ENCODE measurements at regions not wholly inside any gene's neighbourhood (a gene's known extent, or its start where the extent isn't known, plus 50 kb on each side); places are given as distances from the start of the nearest gene placed in this dataset.
"Not testable (repeated sequence)": the region's sequence is repeated elsewhere in the genome, so short reads cannot be mapped to it uniquely, and the experiment has no call there.

DNA sequence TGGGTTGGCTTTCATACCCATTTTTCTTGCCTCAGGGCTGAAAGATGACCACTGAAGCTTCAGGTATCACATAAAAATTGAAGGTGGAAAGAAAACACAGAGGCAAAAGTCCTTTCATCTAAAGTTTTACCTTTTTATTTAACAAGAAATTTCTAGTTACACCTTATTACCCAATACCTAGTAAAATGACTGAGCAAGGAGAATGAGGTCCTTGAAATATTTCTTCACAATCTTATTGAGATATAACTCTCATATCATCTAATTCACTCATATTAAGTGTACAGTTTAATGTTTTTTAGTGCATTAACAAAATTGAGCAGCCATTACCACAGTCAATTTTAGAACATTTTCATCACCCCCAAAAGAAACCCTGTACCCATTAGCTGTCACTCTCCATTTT is 112.9 kb upstream of the ADTRP start:
- DNase-seq (ENCODE audit: low read depth in 4 of 4, low spot score in 3 of 4), result no peak

DNA sequence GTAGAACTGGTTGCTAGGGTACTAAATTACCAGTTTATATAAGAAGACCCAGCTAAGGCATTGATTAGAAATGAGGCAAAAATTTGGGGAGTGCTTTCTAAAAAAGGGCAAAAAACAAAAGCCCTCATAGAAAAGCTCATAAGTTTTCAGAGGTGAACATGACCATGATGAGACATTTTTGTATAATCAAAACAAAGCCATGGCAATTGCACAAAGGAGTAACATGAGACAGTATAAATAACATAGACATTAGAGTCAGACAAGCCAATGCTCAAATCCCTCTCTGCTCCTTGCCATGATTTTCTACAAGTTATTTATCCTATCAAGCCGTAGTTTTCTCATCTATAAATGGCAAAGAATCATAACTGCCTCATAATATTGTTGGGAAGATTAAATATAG is 112.2 kb upstream of the ADTRP start:
- DNase-seq (ENCODE audit: low read depth in 4 of 4, low spot score in 3 of 4), result no peak

DNA sequence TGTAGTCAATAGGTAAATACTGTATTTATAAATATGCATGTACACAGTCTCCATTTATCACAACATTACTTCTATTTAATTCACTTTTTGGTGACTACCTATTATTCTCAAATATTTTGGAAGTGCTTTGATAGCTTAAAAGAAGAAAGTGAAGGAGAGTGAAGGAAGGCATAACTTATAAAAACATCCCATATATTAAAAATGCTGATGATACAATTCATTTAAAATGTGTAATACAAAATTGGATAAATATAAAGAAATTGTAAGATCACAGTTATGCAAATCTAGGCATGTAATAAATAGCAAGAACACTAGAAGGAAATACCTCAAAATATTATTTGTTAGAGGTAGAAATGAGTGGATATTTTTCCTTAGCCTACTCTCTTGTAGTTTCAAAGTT is 111.6 kb upstream of the ADTRP start:
- no peak for DNase-seq (ENCODE audit: low read depth in 4 of 4, low spot score in 3 of 4)

DNA sequence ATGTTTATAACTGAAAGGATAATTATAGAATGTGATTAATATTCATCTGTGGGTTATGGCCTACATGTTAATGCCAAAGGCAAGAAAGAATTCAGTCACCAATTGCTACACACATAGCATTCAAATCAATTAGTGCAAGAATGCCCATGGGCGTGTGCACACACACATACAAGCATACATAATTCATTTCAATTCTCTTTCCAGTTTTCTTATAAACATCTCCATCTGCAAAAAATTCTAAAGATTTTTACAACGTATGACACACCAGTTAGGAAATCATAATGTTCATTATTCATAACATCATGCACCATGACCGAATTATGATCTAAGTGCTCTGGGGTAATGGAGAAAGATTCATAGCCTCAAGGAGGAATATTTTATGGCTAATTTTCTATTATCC is 111.0 kb upstream of the ADTRP start:
- no peak for DNase-seq (ENCODE audit: low read depth in 4 of 4, low spot score in 3 of 4)

GRCh38 chr6:11888727-11889126 is 110.1 kb upstream of the ADTRP start:
- no peak for DNase-seq (ENCODE audit: low read depth in 4 of 4, low spot score in 3 of 4)

GRCh38 chr6:11885159-11885558 is 106.6 kb upstream of the ADTRP start:
- DNase-seq (ENCODE audit: low read depth in 4 of 4, low spot score in 3 of 4), result no peak

GRCh38 chr6:11883471-11883870 is 104.9 kb upstream of the ADTRP start:
- not testable (repeated sequence) for DNase-seq (ENCODE audit: low read depth in 4 of 4, low spot score in 3 of 4)

- DNase-seq (ENCODE audit: low read depth in 4 of 4, low spot score in 3 of 4), result not testable (repeated sequence)
Observed at GRCh38 chr6:11880156-11880555, 101.6 kb upstream of the ADTRP start.

DNA sequence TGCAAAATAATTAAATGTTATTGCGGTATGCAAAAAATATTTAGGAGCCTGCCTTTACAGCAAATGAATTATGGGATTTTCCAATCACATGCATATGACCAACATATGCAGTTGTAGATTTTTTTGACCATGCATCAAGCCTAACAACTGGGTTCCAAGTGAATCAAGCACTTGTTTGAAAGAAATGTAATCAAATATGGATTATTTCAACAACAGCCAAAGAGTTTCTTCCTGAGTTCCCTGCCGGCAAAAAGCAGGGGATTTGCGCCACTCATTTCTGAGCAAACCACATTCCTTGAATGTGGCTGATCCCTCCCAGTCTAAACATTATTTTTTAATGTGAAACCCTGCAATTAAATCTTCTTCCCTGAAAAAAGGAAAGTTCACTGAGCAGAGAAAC is 100.1 kb upstream of the ADTRP start:
- no peak for DNase-seq (ENCODE audit: low read depth in 4 of 4, low spot score in 3 of 4)

DNA sequence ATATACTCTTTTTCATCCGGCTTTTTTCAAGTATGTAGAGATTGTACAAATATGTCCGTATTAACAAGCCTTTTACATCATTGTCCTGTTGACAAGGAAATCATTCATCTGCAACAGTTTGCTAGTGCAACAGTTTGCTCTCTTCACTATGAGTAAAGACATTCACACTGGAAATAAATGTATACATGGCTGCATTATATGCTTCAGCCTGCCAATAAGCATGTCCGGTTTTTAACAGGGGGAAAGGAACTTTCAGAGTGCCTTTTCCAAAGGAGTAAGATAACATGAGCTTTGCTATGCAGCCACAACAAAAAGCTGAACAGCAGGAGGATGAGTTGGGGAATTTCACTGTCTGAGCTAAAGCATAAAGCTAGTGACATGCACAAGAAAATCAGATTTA is 99.4 kb upstream of the ADTRP start:
- no peak for DNase-seq (ENCODE audit: low read depth in 4 of 4, low spot score in 3 of 4)

GRCh38 chr6:11876934-11877433 is 98.4 kb upstream of the ADTRP start:
- no peak for DNase-seq (ENCODE audit: low read depth in 4 of 4, low spot score in 3 of 4)

- DNase-seq (ENCODE audit: low read depth in 4 of 4, low spot score in 3 of 4), result no peak
Observed at GRCh38 chr6:11875325-11876109, 96.9 kb upstream of the ADTRP start.

- DNase-seq (ENCODE audit: low read depth in 4 of 4, low spot score in 3 of 4), result no peak
Observed at GRCh38 chr6:11869672-11870340, 91.2 kb upstream of the ADTRP start.

- DNase-seq (ENCODE audit: low read depth in 4 of 4, low spot score in 3 of 4), result no peak
Observed at GRCh38 chr6:11868392-11868791, 89.8 kb upstream of the ADTRP start.

DNA sequence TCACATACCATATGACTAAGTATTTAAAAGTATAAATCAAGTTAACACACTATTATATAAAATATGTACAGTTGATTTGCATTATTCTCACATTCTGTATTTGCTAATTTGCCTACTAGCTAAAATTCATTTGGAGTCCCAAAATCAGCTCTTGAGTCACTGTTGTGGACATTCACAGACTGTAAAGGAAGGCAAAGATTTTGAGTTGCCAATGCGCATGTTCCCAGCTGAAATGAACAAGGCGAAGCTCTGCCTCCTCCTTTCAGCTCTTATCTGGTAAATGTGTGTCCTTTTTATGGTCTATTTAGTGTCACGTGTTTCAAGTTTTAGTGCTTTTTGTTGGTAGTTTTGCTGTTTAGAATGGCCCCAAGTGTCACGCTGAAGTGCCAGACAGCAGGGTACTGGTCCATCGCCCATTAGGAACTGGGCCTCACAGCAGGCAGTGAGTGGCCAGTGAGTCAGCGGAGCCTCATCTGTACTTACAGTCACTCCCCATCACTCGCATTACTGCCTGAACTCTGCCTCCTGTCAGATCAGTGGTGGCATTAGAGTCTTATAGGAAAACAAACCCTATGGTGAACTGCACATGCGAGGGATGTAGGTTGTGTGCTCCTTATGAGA is 87.2 kb upstream of the ADTRP start:
- DNase-seq (ENCODE audit: low read depth in 4 of 4, low spot score in 3 of 4), result no peak

DNA sequence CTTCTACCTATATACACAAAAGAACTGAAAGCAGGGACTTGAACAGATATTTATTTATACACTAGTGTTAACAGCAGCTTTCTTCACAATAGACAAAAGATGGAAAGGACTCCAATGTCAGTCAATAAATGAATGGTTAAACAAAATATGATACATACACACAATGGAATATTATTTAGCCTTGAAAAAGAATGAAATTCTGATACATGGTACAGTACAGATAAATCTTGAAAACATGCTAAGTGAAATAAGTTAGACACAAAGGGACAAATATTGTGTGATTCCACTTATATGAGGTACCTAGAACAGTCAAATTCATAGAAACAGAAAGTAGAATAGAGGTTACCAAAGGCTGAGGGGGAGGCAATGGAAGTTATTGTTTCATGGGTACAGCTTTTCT is 79.8 kb upstream of the ADTRP start:
- no peak for DNase-seq (ENCODE audit: low read depth in 4 of 4, low spot score in 3 of 4)

DNA sequence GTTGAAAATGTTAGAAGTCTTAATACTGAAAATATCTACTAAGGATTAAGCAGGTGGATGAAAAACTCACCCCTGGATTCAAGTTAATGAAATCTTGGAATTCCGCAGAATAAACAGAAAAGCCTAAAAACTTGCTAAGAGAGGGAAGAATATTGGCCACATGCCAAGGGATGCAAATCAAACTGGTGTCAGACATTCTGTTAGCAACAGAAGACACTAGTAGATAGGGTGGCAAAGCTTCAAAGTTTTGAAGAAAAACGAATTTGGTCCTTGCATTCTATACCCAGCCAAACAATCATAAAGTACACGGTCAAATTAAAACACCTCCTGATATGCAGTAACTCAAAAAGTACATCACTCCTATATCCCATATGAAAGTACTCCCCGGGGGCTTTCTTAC is 77.1 kb upstream of the ADTRP start:
- DNase-seq (ENCODE audit: low read depth in 4 of 4, low spot score in 3 of 4), result no peak

- no peak for DNase-seq (ENCODE audit: low read depth in 4 of 4, low spot score in 3 of 4)
Observed at GRCh38 chr6:11854408-11855165, 76.0 kb upstream of the ADTRP start.

DNA sequence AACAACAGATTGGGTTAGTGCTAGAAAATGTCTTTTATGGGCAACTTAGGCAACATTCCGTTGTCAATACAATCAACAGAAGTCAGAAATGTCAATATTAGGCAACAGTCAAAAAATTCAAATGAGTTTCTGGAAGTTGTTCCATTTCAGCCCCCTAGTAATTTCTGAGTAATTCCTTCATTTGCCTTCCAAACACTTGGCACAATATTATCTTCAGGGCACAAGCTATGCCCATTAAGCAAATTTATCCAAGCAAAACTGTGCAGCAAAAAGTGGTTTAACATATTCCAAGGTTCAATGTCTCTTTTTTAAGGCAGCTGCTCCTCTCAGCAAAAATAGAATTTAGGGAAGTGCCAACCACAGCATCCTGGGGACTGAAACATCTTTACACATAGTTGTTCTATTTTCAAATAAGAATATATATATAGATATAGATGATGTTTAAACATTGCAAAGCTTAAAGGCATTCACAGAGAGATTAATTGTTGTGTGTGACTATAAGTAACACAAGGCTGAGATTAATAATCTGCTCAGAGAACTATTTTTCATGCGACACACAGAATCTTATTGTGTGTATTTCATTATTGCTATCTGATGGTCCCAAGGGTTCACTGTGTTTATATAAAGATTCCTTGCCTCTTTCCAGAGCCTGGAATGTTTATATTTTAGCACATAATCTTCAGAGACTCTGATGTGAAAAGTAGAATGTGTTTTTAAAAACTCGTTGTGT is 75.2 kb upstream of the ADTRP start:
- DNase-seq (ENCODE audit: low read depth in 4 of 4, low spot score in 3 of 4), result no peak

GRCh38 chr6:11852061-11852651 is 73.6 kb upstream of the ADTRP start:
- no peak for DNase-seq (ENCODE audit: low read depth in 4 of 4, low spot score in 3 of 4)

Measured in left renal pelvis (tissue), 4 donors.